ENCODE measurements at regions not wholly inside any gene's neighbourhood (a gene's known extent, or its start where the extent isn't known, plus 50 kb on each side); places are given as distances from the start of the nearest gene placed in this dataset.

DNA sequence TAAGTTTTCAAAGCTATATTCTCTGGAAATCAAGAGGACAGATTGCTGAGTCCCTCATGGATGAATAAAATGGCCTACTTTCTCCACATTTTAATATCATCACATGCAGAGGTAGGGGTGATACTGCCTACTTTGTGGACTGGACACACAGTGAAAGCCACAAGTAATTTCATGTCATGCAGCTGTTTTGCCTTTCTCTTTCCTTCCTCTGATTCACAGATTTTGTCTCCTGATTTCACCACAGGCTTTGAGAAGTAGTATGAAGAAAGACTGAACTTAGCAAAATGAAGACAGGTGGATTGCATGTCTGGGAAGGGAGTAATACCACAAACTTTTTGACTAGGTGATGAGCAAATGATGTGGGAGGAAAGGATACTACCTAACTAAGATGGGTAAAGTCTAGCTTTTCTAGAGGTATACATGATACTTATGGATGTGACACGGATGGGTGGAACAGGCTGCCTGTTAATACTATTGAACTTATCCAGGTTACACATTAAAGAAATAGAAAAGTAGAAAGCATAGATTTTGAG lies 478.4 kb upstream of the GOT2 start:
- intact Hi-C loops (cut with micrococcal nuclease; ENCODE audit: unreplicated experiment) (no loop called here), in situ Hi-C loops (cut with HindIII; ENCODE audit: extremely low pct_ligation_motif_present, low pct_unique_long_range_greater_than_20kb) (no loop called here)
- ATAC-seq, result no peak
- no peak overlapping the region for H3K27ac ChIP-seq (ENCODE audit: extremely low read length, insufficient read depth, low read length)
- no peak for FAIRE-seq
- no peak for TF ChIP-seq ZNF772 (CRISPR knock-in tag; IDR thresholded peaks at IDR 0.05)
- no peak for TF ChIP-seq RAD21 (CRISPR knock-in tag; IDR thresholded peaks at IDR 0.05)
- TF ChIP-seq HIC2 (CRISPR knock-in tag; IDR thresholded peaks at IDR 0.05; ENCODE audit: low read depth), result no peak
- no peak for TF ChIP-seq FOXK2 (IDR thresholded peaks at IDR 0.05)
- TF ChIP-seq, protein P1, sequence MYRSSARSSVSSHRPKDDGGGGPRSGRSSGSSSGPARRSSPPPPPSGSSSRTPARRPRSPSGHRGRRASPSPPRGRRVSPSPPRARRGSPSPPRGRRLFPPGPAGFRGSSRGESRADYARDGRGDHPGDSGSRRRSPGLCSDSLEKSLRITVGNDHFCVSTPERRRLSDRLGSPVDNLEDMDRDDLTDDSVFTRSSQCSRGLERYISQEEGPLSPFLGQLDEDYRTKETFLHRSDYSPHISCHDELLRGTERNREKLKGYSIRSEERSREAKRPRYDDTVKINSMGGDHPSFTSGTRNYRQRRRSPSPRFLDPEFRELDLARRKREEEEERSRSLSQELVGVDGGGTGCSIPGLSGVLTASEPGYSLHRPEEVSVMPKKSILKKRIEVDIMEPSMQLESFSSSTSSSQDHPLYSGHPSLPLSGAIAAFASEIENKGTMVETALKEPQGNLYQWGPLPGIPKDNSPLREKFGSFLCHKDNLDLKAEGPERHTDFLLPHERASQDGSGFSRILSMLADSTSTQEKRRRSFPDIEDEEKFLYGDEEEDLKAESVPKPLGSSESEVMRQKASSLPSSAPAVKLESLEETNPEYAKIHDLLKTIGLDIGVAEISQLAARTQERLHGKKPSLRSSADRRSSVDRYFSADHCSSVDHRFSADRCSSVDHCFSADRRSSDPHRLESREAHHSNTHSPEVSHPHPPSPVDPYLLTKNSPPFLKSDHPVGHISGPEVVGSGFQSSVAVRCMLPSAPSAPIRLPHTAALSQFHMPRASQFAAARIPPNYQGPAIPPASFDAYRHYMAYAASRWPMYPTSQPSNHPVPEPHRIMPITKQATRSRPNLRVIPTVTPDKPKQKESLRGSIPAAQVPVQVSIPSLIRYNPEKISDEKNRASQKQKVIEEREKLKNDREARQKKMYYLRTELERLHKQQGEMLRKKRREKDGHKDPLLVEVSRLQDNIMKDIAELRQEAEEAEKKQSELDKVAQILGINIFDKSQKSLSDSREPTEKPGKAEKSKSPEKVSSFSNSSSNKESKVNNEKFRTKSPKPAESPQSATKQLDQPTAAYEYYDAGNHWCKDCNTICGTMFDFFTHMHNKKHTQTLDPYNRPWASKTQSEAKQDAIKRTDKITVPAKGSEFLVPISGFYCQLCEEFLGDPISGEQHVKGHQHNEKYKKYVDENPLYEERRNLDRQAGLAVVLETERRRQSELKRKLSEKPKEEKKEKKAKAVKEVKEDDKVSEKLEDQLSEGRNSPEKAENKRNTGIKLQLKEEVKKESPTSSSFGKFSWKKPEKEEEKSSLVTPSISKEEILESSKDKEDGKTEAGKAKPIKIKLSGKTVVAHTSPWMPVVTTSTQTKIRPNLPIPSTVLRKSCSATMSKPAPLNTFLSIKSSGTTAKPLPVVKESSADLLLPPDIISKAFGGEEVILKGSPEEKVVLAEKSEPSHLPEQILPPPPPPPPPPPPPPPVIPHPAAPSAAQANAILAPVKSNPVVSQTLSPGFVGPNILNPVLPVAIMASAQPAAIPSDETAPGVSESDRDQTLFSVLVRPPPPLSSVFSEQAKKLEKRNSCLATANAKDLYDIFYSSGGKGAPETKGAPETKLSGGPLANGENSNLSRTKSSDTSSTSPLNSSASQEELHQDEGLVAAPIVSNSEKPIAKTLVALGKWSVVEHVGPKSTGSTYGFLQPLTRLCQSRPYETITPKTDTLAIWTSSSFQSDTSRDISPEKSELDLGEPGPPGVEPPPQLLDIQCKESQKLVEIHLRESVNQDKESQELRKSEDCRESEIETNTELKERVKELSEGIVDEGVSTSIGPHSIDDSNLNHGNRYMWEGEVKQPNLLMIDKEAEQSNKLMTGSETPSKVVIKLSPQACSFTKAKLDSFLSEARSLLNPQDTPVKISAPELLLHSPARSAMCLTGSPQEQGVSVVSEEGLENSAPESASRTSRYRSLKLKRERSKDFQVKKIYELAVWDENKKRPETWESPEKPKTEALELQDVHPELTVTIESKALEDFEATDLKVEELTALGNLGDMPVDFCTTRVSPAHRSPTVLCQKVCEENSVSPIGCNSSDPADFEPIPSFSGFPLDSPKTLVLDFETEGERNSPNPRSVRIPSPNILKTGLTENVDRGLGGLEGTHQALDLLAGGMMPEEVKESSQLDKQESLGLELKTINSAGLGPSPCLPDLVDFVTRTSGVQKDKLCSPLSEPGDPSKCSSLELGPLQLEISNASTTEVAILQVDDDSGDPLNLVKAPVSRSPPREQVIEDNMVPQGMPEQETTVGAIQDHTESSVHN (CRISPR knock-in tag; IDR thresholded peaks at IDR 0.05), result no peak
- no peak for TF ChIP-seq FOSL2 (CRISPR knock-in tag; IDR thresholded peaks at IDR 0.05)
- TF ChIP-seq, protein P2, sequence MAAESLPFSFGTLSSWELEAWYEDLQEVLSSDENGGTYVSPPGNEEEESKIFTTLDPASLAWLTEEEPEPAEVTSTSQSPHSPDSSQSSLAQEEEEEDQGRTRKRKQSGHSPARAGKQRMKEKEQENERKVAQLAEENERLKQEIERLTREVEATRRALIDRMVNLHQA (CRISPR knock-in tag; IDR thresholded peaks at IDR 0.05), result no peak
- TF ChIP-seq, protein P3, sequence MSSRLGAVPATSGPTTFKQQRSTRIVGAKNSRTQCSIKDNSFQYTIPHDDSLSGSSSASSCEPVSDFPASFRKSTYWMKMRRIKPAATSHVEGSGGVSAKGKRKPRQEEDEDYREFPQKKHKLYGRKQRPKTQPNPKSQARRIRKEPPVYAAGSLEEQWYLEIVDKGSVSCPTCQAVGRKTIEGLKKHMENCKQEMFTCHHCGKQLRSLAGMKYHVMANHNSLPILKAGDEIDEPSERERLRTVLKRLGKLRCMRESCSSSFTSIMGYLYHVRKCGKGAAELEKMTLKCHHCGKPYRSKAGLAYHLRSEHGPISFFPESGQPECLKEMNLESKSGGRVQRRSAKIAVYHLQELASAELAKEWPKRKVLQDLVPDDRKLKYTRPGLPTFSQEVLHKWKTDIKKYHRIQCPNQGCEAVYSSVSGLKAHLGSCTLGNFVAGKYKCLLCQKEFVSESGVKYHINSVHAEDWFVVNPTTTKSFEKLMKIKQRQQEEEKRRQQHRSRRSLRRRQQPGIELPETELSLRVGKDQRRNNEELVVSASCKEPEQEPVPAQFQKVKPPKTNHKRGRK (CRISPR knock-in tag; IDR thresholded peaks at IDR 0.05), result no peak
- no peak for TF ChIP-seq ZFP82 (CRISPR knock-in tag; IDR thresholded peaks at IDR 0.05; ENCODE audit: borderline replicate concordance)
- no peak for TF ChIP-seq IKZF4 (CRISPR knock-in tag; IDR thresholded peaks at IDR 0.05; ENCODE audit: borderline replicate concordance, low read depth, not compliant biosample characterization)
- no peak for TF ChIP-seq ISX (CRISPR knock-in tag; conservative IDR thresholded peaks at IDR 0.05)
- TF ChIP-seq GATAD1 (CRISPR knock-in tag; IDR thresholded peaks at IDR 0.05), result no peak
- H3K4me2 ChIP-seq (ENCODE audit: low read depth, low read length), result no peak overlapping the region
- no peak overlapping the region for H2AFZ ChIP-seq (ENCODE audit: low read length)
- WGBS (ENCODE audit: low lambda C conversion rate), result 5% methylated on average over 1 of the region's 1 CpG
- H3K4me3 ChIP-seq (replicated peaks in 1 of 3; ENCODE audit: insufficient read depth in 1 of 3, low read depth in 2 of 3, low read length in 3 of 3), result no peak overlapping the region
- no peaks in the 10 kb centered on the region for H3K79me2 ChIP-seq (ENCODE audit: insufficient read depth, low read length)
- H3K9me3 ChIP-seq (ENCODE audit: low read length), result no peaks in the 10 kb centered on the region
- H4K20me1 ChIP-seq (ENCODE audit: insufficient read depth, low read length), result no peaks in the 10 kb centered on the region
- ChIA-PET POLR2A (no interaction called here), CTCF (ENCODE audit: low intra/inter-chr PET ratio, low total read pairs) (no interaction called here)
- H3K4me1 ChIP-seq (ENCODE audit: insufficient read depth, low read length), result peaks cover 12% of the 10 kb centered on the region
- BruUV-seq (replicated peaks), result no TSS peak
- no peaks in the 10 kb centered on the region for H3K36me3 ChIP-seq (replicated peaks in 1 of 2; ENCODE audit: control insufficient read depth in 1 of 2, insufficient read depth in 2 of 2, low read length in 2 of 2)
- DNase-seq (ENCODE audit: low spot score), result no peak
- no peaks in the 10 kb centered on the region for H3K27me3 ChIP-seq (ENCODE audit: control insufficient read depth in 1 of 2, insufficient read depth in 2 of 2, low read length in 2 of 2)
- H3K9ac ChIP-seq (ENCODE audit: insufficient read depth, low read depth, low read length), result no peak overlapping the region

Data from HepG2 (cell line).